Activated B cell treated with CpG ODN at 0.5 μM for 24 hours (primary cell): ENCODE measurements at regions not wholly inside any gene's neighbourhood (a gene's known extent, or its start where the extent isn't known, plus 50 kb on each side); places are given as distances from the start of the nearest gene placed in this dataset.

Source experiments
- ATAC-seq: fragments of 200-7000 bp; cut with Tn5 transposase; one replicate; pipeline ENCODE4 v1.10.0; 2021; ENCODE audit warnings: low read depth, mild to moderate bottlenecking, moderate library complexity
- CTCF ChIA-PET: fragments of 350-600 bp; sonication (Branson Sonifier 250); formaldehyde crosslinking; loops from one replicate; lab custom pipeline; 2021; ENCODE audit warnings: antibody characterized with exemption; lab: Charles Lee
- POLR2A ChIA-PET: fragments of 350-600 bp; sonication (Branson Sonifier 250); formaldehyde crosslinking; loops from one replicate; lab custom pipeline; 2021; ENCODE audit warnings: antibody characterized with exemption; lab: Charles Lee
- DNase-seq: peaks from one replicate; pipeline ENCODE4 v3.0.0; 2022
- H3K27ac Mint-ChIP-seq: one replicate; pipeline ENCODE4 v1.8.0; 2020; ENCODE audit warnings: mixed read lengths
- H3K27me3 Mint-ChIP-seq: one replicate; pipeline ENCODE4 v1.8.0; 2021; ENCODE audit warnings: mixed read lengths
- H3K36me3 Mint-ChIP-seq: one replicate; pipeline ENCODE4 v1.8.0; 2021; ENCODE audit warnings: low read depth, mixed read lengths
- H3K4me1 Mint-ChIP-seq: one replicate; pipeline ENCODE4 v1.8.0; 2021; ENCODE audit warnings: mixed read lengths
- H3K4me3 Mint-ChIP-seq: one replicate; pipeline ENCODE4 v1.8.0; 2020; ENCODE audit warnings: mild to moderate bottlenecking, mixed read lengths
- H3K9me3 Mint-ChIP-seq: one replicate; pipeline ENCODE4 v1.8.0; 2020; ENCODE audit warnings: mixed read lengths
- intact Hi-C: fragments of 100-400 bp; cut with micrococcal nuclease; formaldehyde crosslinking; loops from one replicate; pipeline ENCODE4 v1.15.1; 2024
- TF ChIP-seq, protein P1 (sequence below): fragments of 200-600 bp; IDR thresholded peaks from one replicate; pipeline ENCODE4 v1.8.0; 2022; ENCODE audit warnings: antibody characterized with exemption, mild to moderate bottlenecking

DNA sequence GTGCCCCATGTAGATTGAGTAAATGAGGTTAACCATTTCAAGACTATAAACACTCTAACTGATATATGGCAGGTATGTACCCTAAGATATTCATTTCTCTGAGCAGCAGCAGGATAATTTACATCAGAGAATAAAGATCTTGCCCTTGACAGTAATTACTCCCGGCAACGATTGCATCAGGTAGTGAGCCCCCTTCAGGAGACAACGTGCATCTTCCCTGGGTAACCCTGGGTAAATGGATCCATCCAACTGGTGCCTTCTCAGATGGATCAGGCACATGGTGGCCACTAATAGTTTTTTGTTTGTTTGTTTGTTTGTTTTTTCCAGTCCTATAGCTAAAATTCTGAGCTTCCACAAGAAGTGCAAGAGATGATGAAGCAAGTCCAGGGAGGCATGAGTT is 469.4 kb upstream of the SLC35B3 start:
- Mint-ChIP-seq H3K9me3 (no peaks in the 10 kb centered on the region), H3K27ac (no peak overlapping the region), H3K4me3 (no peak overlapping the region), H3K36me3 (no peaks in the 10 kb centered on the region), H3K4me1 (no peaks in the 10 kb centered on the region), H3K27me3 (peaks cover 2% of the 10 kb centered on the region)
- ChIA-PET CTCF (no interaction called here), POLR2A (no interaction called here)
- no peak for ATAC-seq
- TF ChIP-seq, protein P1, sequence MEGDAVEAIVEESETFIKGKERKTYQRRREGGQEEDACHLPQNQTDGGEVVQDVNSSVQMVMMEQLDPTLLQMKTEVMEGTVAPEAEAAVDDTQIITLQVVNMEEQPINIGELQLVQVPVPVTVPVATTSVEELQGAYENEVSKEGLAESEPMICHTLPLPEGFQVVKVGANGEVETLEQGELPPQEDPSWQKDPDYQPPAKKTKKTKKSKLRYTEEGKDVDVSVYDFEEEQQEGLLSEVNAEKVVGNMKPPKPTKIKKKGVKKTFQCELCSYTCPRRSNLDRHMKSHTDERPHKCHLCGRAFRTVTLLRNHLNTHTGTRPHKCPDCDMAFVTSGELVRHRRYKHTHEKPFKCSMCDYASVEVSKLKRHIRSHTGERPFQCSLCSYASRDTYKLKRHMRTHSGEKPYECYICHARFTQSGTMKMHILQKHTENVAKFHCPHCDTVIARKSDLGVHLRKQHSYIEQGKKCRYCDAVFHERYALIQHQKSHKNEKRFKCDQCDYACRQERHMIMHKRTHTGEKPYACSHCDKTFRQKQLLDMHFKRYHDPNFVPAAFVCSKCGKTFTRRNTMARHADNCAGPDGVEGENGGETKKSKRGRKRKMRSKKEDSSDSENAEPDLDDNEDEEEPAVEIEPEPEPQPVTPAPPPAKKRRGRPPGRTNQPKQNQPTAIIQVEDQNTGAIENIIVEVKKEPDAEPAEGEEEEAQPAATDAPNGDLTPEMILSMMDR: no peak
- intact Hi-C loops: no loop called here
- DNase-seq: no peak

GRCh38 chr6:8900056-8900455 is 464.7 kb upstream of the SLC35B3 start:
- Mint-ChIP-seq H3K9me3 (no peaks in the 10 kb centered on the region), H3K27ac (no peak overlapping the region), H3K4me3 (no peak overlapping the region), H3K27me3 (no peaks in the 10 kb centered on the region), H3K4me1 (no peaks in the 10 kb centered on the region), H3K36me3 (no peaks in the 10 kb centered on the region)
- POLR2A ChIA-PET: no interaction called here
- CTCF ChIA-PET: no interaction called here
- intact Hi-C loops: no loop called here
- no peak for ATAC-seq
- TF ChIP-seq, protein P1: no peak
- DNase-seq: no peak

GRCh38 chr6:8889514-8889913 is 454.2 kb upstream of the SLC35B3 start:
- ChIA-PET POLR2A (no interaction called here), CTCF (no interaction called here)
- TF ChIP-seq, protein P1: no peak
- Mint-ChIP-seq H3K27ac (no peak overlapping the region), H3K4me1 (no peaks in the 10 kb centered on the region), H3K36me3 (no peaks in the 10 kb centered on the region), H3K27me3 (no peaks in the 10 kb centered on the region), H3K4me3 (no peak overlapping the region), H3K9me3 (no peaks in the 10 kb centered on the region)
- intact Hi-C loops: loop anchor here (2.0 kb wide), 2 partner anchors 351 to 407 kb away; no protein-coding TSS in a partner anchor
- DNase-seq (no peak), ATAC-seq (no peak)

DNA sequence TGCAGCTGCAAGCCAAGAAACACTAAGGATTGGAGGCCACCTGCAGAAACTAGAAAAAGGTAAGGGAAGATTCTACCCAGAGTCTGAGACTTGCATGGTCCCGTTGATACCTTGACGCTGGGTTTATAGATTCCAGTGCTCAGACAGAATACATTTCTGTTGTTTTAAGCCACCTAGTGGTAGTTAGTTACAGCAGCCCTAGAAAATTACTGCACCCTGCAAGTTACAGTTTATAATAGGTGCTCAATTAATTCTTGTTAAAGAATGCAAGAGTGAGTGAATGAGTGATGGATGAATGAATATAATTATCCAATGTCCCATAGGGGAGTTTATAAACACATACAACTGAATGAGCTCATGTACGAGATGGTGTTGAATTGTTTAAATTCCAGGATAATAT is 453.1 kb upstream of the SLC35B3 start:
- no peak for DNase-seq
- ChIA-PET CTCF (no interaction called here), POLR2A (no interaction called here)
- no peaks in the 10 kb centered on the region for H3K36me3 Mint-ChIP-seq
- H3K4me1 Mint-ChIP-seq: no peaks in the 10 kb centered on the region
- no peaks in the 10 kb centered on the region for H3K27me3 Mint-ChIP-seq
- no peak for ATAC-seq
- intact Hi-C loops: loop anchor here (2.0 kb wide), 2 partner anchors 350 to 406 kb away; no protein-coding TSS in a partner anchor
- H3K27ac Mint-ChIP-seq: no peak overlapping the region
- H3K4me3 Mint-ChIP-seq: no peak overlapping the region
- TF ChIP-seq, protein P1: no peak
- no peaks in the 10 kb centered on the region for H3K9me3 Mint-ChIP-seq

DNA sequence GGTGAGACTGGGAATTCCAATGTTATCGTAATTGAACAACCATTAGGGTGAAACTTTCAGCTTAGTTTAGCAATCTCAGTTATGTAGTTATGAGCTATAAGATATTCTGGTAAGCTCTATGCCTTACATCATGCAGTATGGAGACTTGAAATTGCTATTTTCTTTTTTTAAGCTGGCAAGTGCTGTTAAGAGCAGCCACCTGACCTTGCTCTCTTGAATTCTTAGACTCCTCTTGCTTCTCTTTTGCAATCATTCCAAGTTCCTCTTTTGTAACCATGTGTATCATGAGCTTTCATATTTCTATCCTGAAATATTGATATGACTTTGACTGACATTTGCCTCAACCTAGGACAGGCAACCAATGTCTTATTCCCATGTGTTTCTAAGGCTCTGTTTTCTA is 446.3 kb upstream of the SLC35B3 start:
- ATAC-seq (no peak), DNase-seq (no peak)
- no peaks in the 10 kb centered on the region for H3K27me3 Mint-ChIP-seq
- H3K27ac Mint-ChIP-seq: no peak overlapping the region
- no peaks in the 10 kb centered on the region for H3K36me3 Mint-ChIP-seq
- no peaks in the 10 kb centered on the region for H3K9me3 Mint-ChIP-seq
- CTCF ChIA-PET: no interaction called here
- no peak overlapping the region for H3K4me3 Mint-ChIP-seq
- POLR2A ChIA-PET: no interaction called here
- H3K4me1 Mint-ChIP-seq: no peaks in the 10 kb centered on the region
- intact Hi-C loops: no loop called here
- TF ChIP-seq, protein P1: no peak
